A549 (cell line): ENCODE measurements at regions not wholly inside any gene's neighbourhood (a gene's known extent, or its start where the extent isn't known, plus 50 kb on each side); places are given as distances from the start of the nearest gene placed in this dataset.

Experiments
- CTCF ChIP-seq: fragments of >200 bp; sonication (Bioruptor Twin); formaldehyde crosslinking; IDR thresholded peaks from 3 replicates; pipeline ENCODE4 v1.5.1; 2016
- ESRRA ChIP-seq: fragments of 150-350 bp; IDR thresholded peaks from 2 replicates; pipeline ENCODE4 v1.6.1; 2014; ENCODE audit warnings: mild to moderate bottlenecking, low read length, borderline replicate concordance

GRCh38 chr10:6995341-6995740 is 415.3 kb upstream of the PRKCQ start:
- no peak for TF ChIP-seq ESRRA
- no peak for TF ChIP-seq CTCF
